Keratinocyte (primary cell): ENCODE measurements at regions not wholly inside any gene's neighbourhood (a gene's known extent, or its start where the extent isn't known, plus 50 kb on each side); places are given as distances from the start of the nearest gene placed in this dataset.
A peak's percentile ranks its signal among the peaks of the same experiment; 100 is the strongest.

ENCODE experiments used
- CTCF ChIP-seq, 3 experiments: IDR thresholded peaks in 1 of 3; conservative IDR thresholded peaks in 1 of 3; optimal IDR thresholded peaks in 1 of 3; 2 replicates in 2 of 3; 3 replicates in 1 of 3; pipeline versions ENCODE3 to v1.5.1; 2011; ENCODE audit warnings: low read length in 3 of 3, mild to moderate bottlenecking in 3 of 3, moderate library complexity in 2 of 3, control low read depth in 1 of 3, inconsistent platforms in 1 of 3; ENCODE audit not compliant: insufficient read depth in 2 of 3; ENCODE audit errors: extremely low read depth in 1 of 3
- EZH2 ChIP-seq: IDR thresholded peaks from one replicate; pipeline ENCODE4 v1.6.1; 2012; ENCODE audit warnings: inconsistent platforms, mild to moderate bottlenecking, low read length, moderate library complexity

- peak; percentile 12 to 53 (median 33) for TF ChIP-seq CTCF (optimal IDR thresholded peaks at IDR 0.05 in 1 of 3, IDR thresholded peaks at IDR 0.05 in 1 of 3, conservative IDR thresholded peaks at IDR 0.05 in 1 of 3; ENCODE audit: extremely low read depth in 1 of 3, insufficient read depth in 2 of 3, low read length in 3 of 3)
- TF ChIP-seq EZH2: no peak
These were observed 324.0 kb upstream of the PLET1 start for GRCh38 chr11:112584672-112585071.
